H9 (cell line): ENCODE measurements at regions not wholly inside any gene's neighbourhood (a gene's known extent, or its start where the extent isn't known, plus 50 kb on each side); places are given as distances from the start of the nearest gene placed in this dataset.

Source experiments
- DNase-seq: peaks from one replicate; pipeline ENCODE4 v3.0.0-alpha.2; 2017
- H2AFZ ChIP-seq: one replicate; pipeline ENCODE4 v1.6.1; 2013; ENCODE audit warnings: mild to moderate bottlenecking, low read length, control low read depth, moderate library complexity
- H2AK5ac ChIP-seq: 2 replicates; pipeline ENCODE4 v1.6.1; 2013; ENCODE audit warnings: low read length, control low read depth, mixed read lengths; ENCODE audit not compliant: insufficient read length
- H2BK120ac ChIP-seq: one replicate; pipeline ENCODE4 v1.6.1; 2013; ENCODE audit warnings: low read depth, mild to moderate bottlenecking, low read length, control low read depth, inconsistent platforms; ENCODE audit not compliant: poor library complexity, severe bottlenecking
- H2BK12ac ChIP-seq: 2 replicates; pipeline ENCODE4 v1.6.1; 2013; ENCODE audit warnings: low read length, control low read depth, mixed read lengths, low read depth; ENCODE audit not compliant: insufficient read length
- H2BK15ac ChIP-seq: 2 replicates; pipeline ENCODE4 v1.6.1; 2013; ENCODE audit warnings: low read depth, low read length, control low read depth
- H2BK20ac ChIP-seq: one replicate; pipeline ENCODE4 v1.6.1; 2013; ENCODE audit warnings: low read depth, mild to moderate bottlenecking, low read length, control low read depth, inconsistent platforms; ENCODE audit not compliant: poor library complexity, severe bottlenecking
- H2BK5ac ChIP-seq: 2 replicates; pipeline ENCODE4 v1.6.1; 2013; ENCODE audit warnings: low read length, control low read depth, mixed read lengths; ENCODE audit not compliant: insufficient read length
- H3K14ac ChIP-seq: 2 replicates; pipeline ENCODE4 v1.6.1; 2013; ENCODE audit warnings: low read length, control low read depth; ENCODE audit not compliant: insufficient read depth
- H3K18ac ChIP-seq: 2 replicates; pipeline ENCODE4 v1.6.1; 2013; ENCODE audit warnings: low read depth, mild to moderate bottlenecking, mixed read lengths, low read length, control low read depth; ENCODE audit not compliant: insufficient read length
- H3K23ac ChIP-seq: 2 replicates; pipeline ENCODE4 v1.6.1; 2013; ENCODE audit warnings: low read length, control low read depth, mixed read lengths, low read depth; ENCODE audit not compliant: insufficient read length
- H3K23me2 ChIP-seq: 2 replicates; pipeline ENCODE4 v1.6.1; 2013; ENCODE audit warnings: low read depth, mild to moderate bottlenecking, mixed read lengths, low read length, control low read depth; ENCODE audit not compliant: insufficient read length, poor library complexity, severe bottlenecking
- H3K27ac ChIP-seq: 2 replicates; pipeline ENCODE4 v1.5.1; 2013; ENCODE audit warnings: low read length, control low read depth, mixed read lengths, low read depth; ENCODE audit not compliant: insufficient read length
- H3K27me3 ChIP-seq: 2 replicates; pipeline ENCODE4 v1.6.1; 2013; ENCODE audit warnings: low read length, control low read depth, inconsistent platforms; ENCODE audit not compliant: insufficient read depth
- H3K4ac ChIP-seq: 2 replicates; pipeline ENCODE4 v1.6.1; 2013; ENCODE audit warnings: low read depth, mild to moderate bottlenecking, control low read depth, inconsistent platforms, low read length, moderate library complexity
- H3K4me1 ChIP-seq: 2 replicates; pipeline ENCODE4 v1.6.1; 2013; ENCODE audit warnings: low read length, control low read depth, inconsistent platforms; ENCODE audit not compliant: insufficient read depth
- H3K4me2 ChIP-seq: 2 replicates; pipeline ENCODE4 v1.6.1; 2013; ENCODE audit warnings: low read length, control low read depth, mixed read lengths; ENCODE audit not compliant: insufficient read length, insufficient read depth
- H3K56ac ChIP-seq: 2 replicates; pipeline ENCODE4 v1.6.1; 2013; ENCODE audit warnings: low read depth, mild to moderate bottlenecking, mixed read lengths, low read length, control low read depth; ENCODE audit not compliant: insufficient read length
- H3K79me1 ChIP-seq: 2 replicates; pipeline ENCODE4 v1.6.1; 2013; ENCODE audit warnings: low read depth, mild to moderate bottlenecking, moderate library complexity, low read length, control low read depth, inconsistent platforms; ENCODE audit not compliant: insufficient read depth, poor library complexity, severe bottlenecking
- H3K79me2 ChIP-seq: 2 replicates; pipeline ENCODE4 v1.6.1; 2013; ENCODE audit warnings: low read length, control low read depth, inconsistent platforms; ENCODE audit not compliant: insufficient read depth
- H3K9ac ChIP-seq: 2 replicates; pipeline ENCODE4 v1.6.1; 2013; ENCODE audit warnings: low read length, control low read depth, mixed read lengths; ENCODE audit not compliant: insufficient read length; ENCODE audit errors: extremely low read depth
- H3K9me3 ChIP-seq: one replicate; pipeline ENCODE4 v1.6.1; 2013; ENCODE audit warnings: low read depth, low read length, inconsistent platforms; ENCODE audit not compliant: control insufficient read depth
- H3T11ph ChIP-seq: one replicate; pipeline ENCODE4 v1.6.1; 2013; ENCODE audit warnings: mild to moderate bottlenecking, low read length, control low read depth, inconsistent platforms
- H4K20me1 ChIP-seq: one replicate; pipeline ENCODE4 v1.6.1; 2013; ENCODE audit not compliant: control insufficient read depth, insufficient read length, insufficient read depth
- H4K5ac ChIP-seq: 2 replicates; pipeline ENCODE4 v1.6.1; 2013; ENCODE audit warnings: low read depth, mild to moderate bottlenecking, mixed read lengths, low read length, control low read depth; ENCODE audit not compliant: insufficient read length
- H4K8ac ChIP-seq: replicated peaks from 2 replicates; pipeline ENCODE4 v1.6.1; 2013; ENCODE audit warnings: low read length, control low read depth, mixed read lengths, low read depth; ENCODE audit not compliant: insufficient read length
- H4K91ac ChIP-seq: 2 replicates; pipeline ENCODE4 v1.6.1; 2013; ENCODE audit warnings: low read depth, mild to moderate bottlenecking, moderate library complexity, mixed read lengths, low read length, control low read depth; ENCODE audit not compliant: insufficient read length
- H3K27ac Mint-ChIP-seq, 3 experiments: 2 replicates in 2 of 3; 3 replicates in 1 of 3; pipeline ENCODE4 v1.8.0; 2020 to 2021; ENCODE audit warnings: mixed read lengths in 3 of 3, mild to moderate bottlenecking in 1 of 3, moderate library complexity in 1 of 3
- H3K27me3 Mint-ChIP-seq: 2 replicates; pipeline ENCODE4 v1.8.0; 2021; ENCODE audit warnings: low read depth, mild to moderate bottlenecking, moderate library complexity, mixed read lengths
- H3K36me3 Mint-ChIP-seq, 3 experiments: 2 replicates in 2 of 3; 3 replicates in 1 of 3; pipeline ENCODE4 v1.8.0; 2020 to 2021; ENCODE audit warnings: low read depth in 3 of 3, mixed read lengths in 3 of 3; ENCODE audit not compliant: insufficient read depth in 1 of 3
- H3K4me1 Mint-ChIP-seq, 2 experiments: 2 replicates each; pipeline ENCODE4 v1.8.0; 2020; ENCODE audit warnings: mixed read lengths in 2 of 2
- H3K4me3 Mint-ChIP-seq, 2 experiments: 2 replicates in 1 of 2; 3 replicates in 1 of 2; pipeline ENCODE4 v1.8.0; 2020 to 2021; ENCODE audit warnings: mild to moderate bottlenecking in 2 of 2, mixed read lengths in 2 of 2, moderate library complexity in 1 of 2
- H3K9me3 Mint-ChIP-seq, 2 experiments: 2 replicates in 1 of 2; 3 replicates in 1 of 2; pipeline ENCODE4 v1.8.0; 2020; ENCODE audit warnings: mild to moderate bottlenecking in 2 of 2, mixed read lengths in 2 of 2, moderate library complexity in 1 of 2
- CTCF ChIP-seq: fragments of 200-600 bp; sonication (generic); conservative IDR thresholded peaks from 3 replicates; pipeline ENCODE4 v1.8.0; 2021; ENCODE audit warnings: antibody characterized with exemption, mild to moderate bottlenecking
- WGBS: extraction: QIAGEN DNeasy Blood & Tissue Kit; methylation state at CpG from one replicate; pipeline ENCODE4 v1.1.7; 2013; ENCODE audit warnings: missing lambda C conversion rate, low lambda C conversion rate, mixed read lengths; ENCODE audit not compliant: insufficient read length; ENCODE audit errors: extremely low coverage; 5-methylcytosine and 5-hydroxymethylcytosine counted together

GRCh38 chr4:178463747-178464146 lies 1021.5 kb upstream of the AGA start:
- H3K4me1 ChIP-seq, result no peaks in the 10 kb centered on the region
- H2BK15ac ChIP-seq, result no peak overlapping the region
- no peak overlapping the region for H2AK5ac ChIP-seq
- H3K79me1 ChIP-seq, result no peaks in the 10 kb centered on the region
- H3K56ac ChIP-seq, result no peak overlapping the region
- H3K4me3 Mint-ChIP-seq, result no peak overlapping the region
- H3T11ph ChIP-seq, result no peak overlapping the region
- H3K9me3 Mint-ChIP-seq, result no peaks in the 10 kb centered on the region
- no peak overlapping the region for H2BK5ac ChIP-seq
- H3K14ac ChIP-seq, result no peak overlapping the region
- WGBS, result no CpG with 5 or more reads among the region's 2 CpGs
- H3K79me2 ChIP-seq, result no peaks in the 10 kb centered on the region
- H3K18ac ChIP-seq, result no peak overlapping the region
- H4K20me1 ChIP-seq, result no peaks in the 10 kb centered on the region
- H3K23ac ChIP-seq, result no peak overlapping the region
- H4K91ac ChIP-seq, result no peak overlapping the region
- no peaks in the 10 kb centered on the region for H3K27me3 Mint-ChIP-seq
- no peak overlapping the region for H4K5ac ChIP-seq
- H3K9ac ChIP-seq, result no peak overlapping the region
- H2BK12ac ChIP-seq, result no peak overlapping the region
- no peak overlapping the region for H3K27ac Mint-ChIP-seq
- H2BK20ac ChIP-seq, result no peak overlapping the region
- H3K23me2 ChIP-seq, result no peaks in the 10 kb centered on the region
- no peaks in the 10 kb centered on the region for H3K9me3 ChIP-seq
- no peak overlapping the region for H2BK120ac ChIP-seq
- H3K27ac ChIP-seq, result no peak overlapping the region
- no peaks in the 10 kb centered on the region for H3K4me1 Mint-ChIP-seq
- no peak for TF ChIP-seq CTCF
- no peak overlapping the region for H3K4ac ChIP-seq
- no peak overlapping the region for H3K4me2 ChIP-seq
- DNase-seq, result no peak
- no peak overlapping the region for H2AFZ ChIP-seq
- no peak overlapping the region for H4K8ac ChIP-seq
- no peaks in the 10 kb centered on the region for H3K27me3 ChIP-seq
- H3K36me3 Mint-ChIP-seq, result no peaks in the 10 kb centered on the region
